GM19467 (cell line): ENCODE measurements at regions not wholly inside any gene's neighbourhood (a gene's known extent, or its start where the extent isn't known, plus 50 kb on each side); places are given as distances from the start of the nearest gene placed in this dataset.

Source experiments
- ATAC-seq: cut with Tn5 transposase; IDR thresholded peaks from one replicate; pipeline ENCODE4 v1.9.1; 2021; ENCODE audit warnings: mild to moderate bottlenecking, moderate library complexity; ENCODE audit not compliant: unreplicated experiment

GRCh38 chrX:96619588-96619987 lies 65.1 kb upstream of the DIAPH2 start:
- no peak for ATAC-seq

- no peak for ATAC-seq
Measured at GRCh38 chrX:96621811-96622210, 62.8 kb upstream of the DIAPH2 start.
